CD4-positive, alpha-beta T cell (primary cell): ENCODE measurements at regions not wholly inside any gene's neighbourhood (a gene's known extent, or its start where the extent isn't known, plus 50 kb on each side); places are given as distances from the start of the nearest gene placed in this dataset.

ENCODE experiments used
- ATAC-seq: fragments of 200-7000 bp; cut with Tn5 transposase; one replicate; pipeline ENCODE4 v1.10.0; 2022; ENCODE audit warnings: mild to moderate bottlenecking; ENCODE audit not compliant: poor library complexity
- CTCF ChIA-PET: fragments of 350-600 bp; sonication (Branson Sonifier 250); formaldehyde crosslinking; loops from one replicate; lab custom pipeline; 2021; ENCODE audit warnings: antibody characterized with exemption, inconsistent platforms; lab: Charles Lee
- POLR2A ChIA-PET: fragments of 350-600 bp; sonication (Branson Sonifier 250); formaldehyde crosslinking; loops from one replicate; lab custom pipeline; 2021; ENCODE audit warnings: antibody characterized with exemption, inconsistent platforms; lab: Charles Lee
- DNase-seq, 14 experiments: peaks; one replicate each; pipeline ENCODE4 v3.0.0-alpha.2; 2013 to 2020; ENCODE audit warnings: mixed read lengths in 2 of 14
- H3K27ac ChIP-seq, 2 donors: one replicate each; pipeline versions ENCODE4 v1.5.1 to v1.7.0; 2013; ENCODE audit warnings: low read length in 2 of 2, low read depth in 1 of 2, mild to moderate bottlenecking in 1 of 2
- H3K27me3 ChIP-seq, 2 experiments: 1 replicate in 1 of 2; 2 replicates in 1 of 2; pipeline versions ENCODE4 v1.6.1 to v1.7.0; 2013; ENCODE audit warnings: low read length in 2 of 2, control low read depth in 1 of 2, mild to moderate bottlenecking in 1 of 2, moderate library complexity in 1 of 2; ENCODE audit not compliant: insufficient read depth in 2 of 2, control insufficient read depth in 1 of 2
- H3K36me3 ChIP-seq: one replicate; pipeline ENCODE4 v1.6.1; 2013; ENCODE audit warnings: low read length, control low read depth; ENCODE audit not compliant: insufficient read depth
- H3K4me1 ChIP-seq: one replicate; pipeline ENCODE4 v1.6.1; 2013; ENCODE audit warnings: low read length, control low read depth; ENCODE audit not compliant: insufficient read depth
- H3K4me3 ChIP-seq: one replicate; pipeline ENCODE4 v1.5.1; 2013; ENCODE audit warnings: mild to moderate bottlenecking, low read length, moderate library complexity
- H3K9me3 ChIP-seq, 2 experiments: 1 replicate in 1 of 2; 2 replicates in 1 of 2; pipeline versions ENCODE4 v1.6.1 to v1.7.0; 2013; ENCODE audit warnings: low read length in 2 of 2, mild to moderate bottlenecking in 2 of 2, control low read depth in 1 of 2, moderate library complexity in 1 of 2; ENCODE audit not compliant: control insufficient read depth in 1 of 2, insufficient read depth in 1 of 2
- H3K27ac Mint-ChIP-seq: one replicate; pipeline ENCODE4 v1.8.0; 2020; ENCODE audit warnings: mixed read lengths
- H3K27me3 Mint-ChIP-seq: one replicate; pipeline ENCODE4 v1.8.0; 2021; ENCODE audit warnings: mixed read lengths
- H3K36me3 Mint-ChIP-seq: one replicate; pipeline ENCODE4 v1.8.0; 2021; ENCODE audit warnings: low read depth, mixed read lengths
- H3K4me1 Mint-ChIP-seq: one replicate; pipeline ENCODE4 v1.8.0; 2021; ENCODE audit warnings: low read depth, mixed read lengths
- H3K4me3 Mint-ChIP-seq: one replicate; pipeline ENCODE4 v1.8.0; 2020; ENCODE audit warnings: mild to moderate bottlenecking, mixed read lengths
- H3K9me3 Mint-ChIP-seq: one replicate; pipeline ENCODE4 v1.8.0; 2020; ENCODE audit warnings: mixed read lengths
- intact Hi-C, 2 experiments: fragments of 100-400 bp; cut with DNase I in 1 of 2; cut with micrococcal nuclease in 1 of 2; formaldehyde crosslinking; loops; one replicate each; pipeline versions ENCODE4 v1.15.1 to v1.9.0; 2023 to 2025; cut with DNase I, micrococcal nuclease
- TF ChIP-seq, protein P1 (sequence below): fragments of 200-600 bp; IDR thresholded peaks from one replicate; pipeline ENCODE4 v1.8.0; 2022; ENCODE audit warnings: antibody characterized with exemption, mild to moderate bottlenecking

DNA sequence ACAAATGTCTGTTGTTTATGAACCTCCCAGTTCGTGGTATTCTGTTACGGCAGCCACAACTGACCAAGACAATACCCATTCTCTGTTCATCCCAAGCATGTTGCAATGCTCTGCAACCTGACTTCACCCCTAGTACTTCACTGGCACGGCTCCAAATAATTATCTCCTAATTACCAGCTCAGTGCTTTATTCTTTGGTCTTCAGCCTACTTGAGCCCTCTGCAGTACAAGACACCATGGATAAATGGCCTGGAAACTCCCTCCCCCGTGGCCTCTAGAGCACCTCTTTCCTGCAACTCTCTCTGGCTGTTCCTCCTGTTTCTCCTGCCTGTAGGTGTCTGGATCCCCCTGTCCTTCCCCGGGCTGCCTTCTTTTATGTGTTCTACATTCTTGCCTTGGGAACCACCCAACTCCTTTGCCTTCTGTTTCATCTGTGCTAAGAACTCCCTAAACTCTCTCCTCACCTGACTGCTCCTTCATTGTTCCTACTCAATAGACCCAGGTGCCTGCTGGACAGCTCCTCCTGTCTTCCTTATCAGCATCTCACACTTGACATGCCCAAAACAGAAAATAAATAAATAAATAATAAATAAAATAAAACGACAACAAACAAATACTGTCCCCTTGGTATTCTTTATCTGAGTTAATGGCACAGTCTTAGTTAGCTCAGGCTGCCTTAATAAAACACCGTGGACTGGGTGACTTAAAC, 200.4 kb upstream of the IPO5 start:
- H3K36me3 Mint-ChIP-seq = no peaks in the 10 kb centered on the region
- ATAC-seq (no peak), DNase-seq (no peak)
- no peaks in the 10 kb centered on the region for H3K4me1 Mint-ChIP-seq
- POLR2A ChIA-PET = no interaction called here
- no peak overlapping the region for H3K4me3 Mint-ChIP-seq
- no peak overlapping the region for H3K27ac ChIP-seq
- H3K9me3 ChIP-seq = no peaks in the 10 kb centered on the region
- H3K36me3 ChIP-seq = no peaks in the 10 kb centered on the region
- CTCF ChIA-PET = no interaction called here
- TF ChIP-seq, protein P1, sequence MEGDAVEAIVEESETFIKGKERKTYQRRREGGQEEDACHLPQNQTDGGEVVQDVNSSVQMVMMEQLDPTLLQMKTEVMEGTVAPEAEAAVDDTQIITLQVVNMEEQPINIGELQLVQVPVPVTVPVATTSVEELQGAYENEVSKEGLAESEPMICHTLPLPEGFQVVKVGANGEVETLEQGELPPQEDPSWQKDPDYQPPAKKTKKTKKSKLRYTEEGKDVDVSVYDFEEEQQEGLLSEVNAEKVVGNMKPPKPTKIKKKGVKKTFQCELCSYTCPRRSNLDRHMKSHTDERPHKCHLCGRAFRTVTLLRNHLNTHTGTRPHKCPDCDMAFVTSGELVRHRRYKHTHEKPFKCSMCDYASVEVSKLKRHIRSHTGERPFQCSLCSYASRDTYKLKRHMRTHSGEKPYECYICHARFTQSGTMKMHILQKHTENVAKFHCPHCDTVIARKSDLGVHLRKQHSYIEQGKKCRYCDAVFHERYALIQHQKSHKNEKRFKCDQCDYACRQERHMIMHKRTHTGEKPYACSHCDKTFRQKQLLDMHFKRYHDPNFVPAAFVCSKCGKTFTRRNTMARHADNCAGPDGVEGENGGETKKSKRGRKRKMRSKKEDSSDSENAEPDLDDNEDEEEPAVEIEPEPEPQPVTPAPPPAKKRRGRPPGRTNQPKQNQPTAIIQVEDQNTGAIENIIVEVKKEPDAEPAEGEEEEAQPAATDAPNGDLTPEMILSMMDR = no peak
- intact Hi-C loops = no loop called here
- no peak overlapping the region for H3K27ac Mint-ChIP-seq
- H3K4me3 ChIP-seq = no peak overlapping the region
- peaks cover 0 to 4% of the 10 kb centered on the region in 2 experiments for H3K27me3 ChIP-seq
- H3K4me1 ChIP-seq = no peaks in the 10 kb centered on the region
- peaks cover 14% of the 10 kb centered on the region for H3K27me3 Mint-ChIP-seq
- H3K9me3 Mint-ChIP-seq = no peaks in the 10 kb centered on the region

DNA sequence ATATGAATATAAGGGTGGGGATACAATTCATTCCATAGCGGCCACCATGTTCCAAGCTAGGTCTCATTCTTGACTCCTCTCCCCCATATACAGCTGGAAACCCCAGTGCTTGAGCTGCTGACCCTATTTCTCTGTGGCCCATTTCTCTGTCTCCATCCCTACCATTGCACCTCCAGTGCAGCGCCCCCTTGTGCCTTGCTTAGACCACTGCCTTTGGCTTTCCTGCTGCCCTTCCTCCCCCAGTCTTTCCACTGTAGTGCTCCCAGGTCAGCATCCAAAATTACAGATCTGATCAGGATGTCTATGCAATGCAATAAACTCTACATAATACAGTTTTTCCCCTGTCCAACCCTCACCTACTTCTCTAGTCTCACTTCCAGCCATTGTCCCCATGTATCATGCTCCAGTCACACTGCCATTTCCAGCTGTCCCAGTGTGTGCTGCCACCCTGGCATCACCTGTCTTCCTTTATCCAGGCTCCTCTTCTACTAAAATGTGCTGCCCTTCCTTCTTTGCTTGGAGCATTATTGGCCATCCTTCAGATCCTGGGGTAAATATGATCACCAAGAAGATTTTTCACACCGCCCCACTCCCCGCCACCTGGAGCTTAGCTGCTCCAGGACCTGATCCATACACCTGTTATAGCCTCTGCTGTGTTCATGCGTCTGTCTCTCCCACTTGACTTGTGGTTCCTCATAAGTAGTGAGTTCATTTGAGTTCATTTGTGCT, 199.4 kb upstream of the IPO5 start:
- H3K36me3 ChIP-seq = no peaks in the 10 kb centered on the region
- H3K9me3 Mint-ChIP-seq = no peaks in the 10 kb centered on the region
- no peaks in the 10 kb centered on the region for H3K4me1 Mint-ChIP-seq
- H3K4me3 Mint-ChIP-seq = no peak overlapping the region
- intact Hi-C loops = no loop called here
- CTCF ChIA-PET = no interaction called here
- no peak overlapping the region for H3K27ac ChIP-seq
- DNase-seq (no peak), ATAC-seq (no peak)
- H3K4me3 ChIP-seq = no peak overlapping the region
- POLR2A ChIA-PET = no interaction called here
- TF ChIP-seq, protein P1 = no peak
- peaks cover 0 to 4% of the 10 kb centered on the region in 2 experiments for H3K27me3 ChIP-seq
- H3K9me3 ChIP-seq = no peaks in the 10 kb centered on the region
- H3K4me1 ChIP-seq = no peaks in the 10 kb centered on the region
- no peaks in the 10 kb centered on the region for H3K36me3 Mint-ChIP-seq
- peaks cover 14% of the 10 kb centered on the region for H3K27me3 Mint-ChIP-seq
- H3K27ac Mint-ChIP-seq = no peak overlapping the region

DNA sequence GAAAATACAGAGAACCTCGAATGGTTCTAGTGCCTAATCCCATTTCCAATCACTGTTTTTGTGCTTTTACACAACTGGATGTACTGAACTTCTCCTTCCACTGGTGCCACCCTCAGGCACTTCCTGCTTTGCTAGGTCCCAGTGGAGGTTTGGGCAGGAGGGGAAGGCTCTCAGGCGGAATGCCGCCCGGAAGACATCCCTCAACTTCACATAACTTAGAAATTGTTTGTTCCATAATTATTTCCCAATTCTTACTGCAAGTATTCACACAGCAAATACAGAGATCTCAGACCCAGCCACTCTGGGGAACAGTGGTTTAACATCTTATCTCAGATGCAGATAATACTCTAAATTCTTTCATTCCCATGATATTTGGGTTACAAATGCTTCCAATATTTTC, 195.7 kb upstream of the IPO5 start:
- peaks cover 22% of the 10 kb centered on the region for H3K27me3 Mint-ChIP-seq
- Histone ChIP-seq H3K27me3 (peaks cover 0 to 4% of the 10 kb centered on the region in 2 experiments), H3K4me1 (no peaks in the 10 kb centered on the region), H3K4me3 (no peak overlapping the region), H3K27ac (no peak overlapping the region), H3K9me3 (no peaks in the 10 kb centered on the region), H3K36me3 (no peaks in the 10 kb centered on the region)
- no peaks in the 10 kb centered on the region for H3K36me3 Mint-ChIP-seq
- no peak for ATAC-seq
- H3K4me3 Mint-ChIP-seq = no peak overlapping the region
- ChIA-PET CTCF (no interaction called here), POLR2A (no interaction called here)
- no peak for DNase-seq
- intact Hi-C loops = no loop called here
- no peaks in the 10 kb centered on the region for H3K9me3 Mint-ChIP-seq
- H3K4me1 Mint-ChIP-seq = no peaks in the 10 kb centered on the region
- TF ChIP-seq, protein P1 = no peak
- H3K27ac Mint-ChIP-seq = no peak overlapping the region
